ENCODE measurements at regions not wholly inside any gene's neighbourhood (a gene's known extent, or its start where the extent isn't known, plus 50 kb on each side); places are given as distances from the start of the nearest gene placed in this dataset.

- Histone ChIP-seq H3K4me2 (replicated peaks; ENCODE audit: extremely low read depth, low read length, poor library complexity, severe bottlenecking) (no peak overlapping the region), H3K27ac (ENCODE audit: low read depth in 1 of 2, low read length in 2 of 2) (no peak overlapping the region)
- intact Hi-C loops (cut with micrococcal nuclease), result no loop called here
Measured at GRCh38 chr4:138034871-138035270, 207.3 kb downstream of the SLC7A11 start.

GRCh38 chr4:138032222-138032621 lies 209.9 kb downstream of the SLC7A11 start:
- no peak overlapping the region for H3K4me2 ChIP-seq (replicated peaks; ENCODE audit: extremely low read depth, low read length, poor library complexity, severe bottlenecking)
- no peak overlapping the region for H2AFZ ChIP-seq (ENCODE audit: insufficient read depth, low read depth, low read length, poor library complexity, severe bottlenecking)
- peaks cover 0 to 2% of the 10 kb centered on the region in 2 donors for H3K27me3 ChIP-seq (ENCODE audit: control insufficient read depth in 2 of 2, insufficient read depth in 2 of 2, low read length in 2 of 2)
- Mint-ChIP-seq H3K36me3 (no peaks in the 10 kb centered on the region), H3K4me1 (peaks cover 9% of the 10 kb centered on the region), H3K27ac (no peak overlapping the region), H3K9me3 (no peaks in the 10 kb centered on the region), H3K4me3 (no peak overlapping the region), H3K27me3 (ENCODE audit: low read depth in 3 of 3) (peaks cover 0 to 2% (median 0%) of the 10 kb centered on the region in 3 donors)
- H3K4me3 ChIP-seq (replicated peaks in 1 of 3; ENCODE audit: low read depth in 2 of 3, low read length in 3 of 3), result no peak overlapping the region
- TF ChIP-seq CTCF (IDR thresholded peaks at IDR 0.05), result no peak
- no peaks in the 10 kb centered on the region for H3K9me3 ChIP-seq (replicated peaks in 1 of 2; ENCODE audit: control insufficient read depth in 1 of 2, insufficient read depth in 1 of 2, low read length in 2 of 2)
- H3K36me3 ChIP-seq (replicated peaks in 1 of 2; ENCODE audit: control insufficient read depth in 1 of 2, insufficient read depth in 2 of 2, low read length in 2 of 2), result no peaks in the 10 kb centered on the region
- intact Hi-C loops (cut with micrococcal nuclease), result no loop called here
- H4K20me1 ChIP-seq (ENCODE audit: insufficient read depth, low read length), result no peaks in the 10 kb centered on the region
- H3K9ac ChIP-seq (ENCODE audit: insufficient read depth, low read length, poor library complexity, severe bottlenecking), result no peak overlapping the region
- H3K79me2 ChIP-seq (ENCODE audit: insufficient read depth, low read length), result no peaks in the 10 kb centered on the region
- peaks cover 2 to 5% of the 10 kb centered on the region in 2 donors for H3K4me1 ChIP-seq (ENCODE audit: control insufficient read depth in 1 of 2, insufficient read depth in 2 of 2, low read length in 2 of 2)
- DNase-seq, result no peak
- no peak overlapping the region for H3K27ac ChIP-seq (ENCODE audit: low read depth in 1 of 2, low read length in 2 of 2)

More at GRCh38 chr4:138034871-138035270, 207.3 kb downstream of the SLC7A11 start:
- peaks cover 0 to 2% of the 10 kb centered on the region in 2 donors for H3K27me3 ChIP-seq (ENCODE audit: control insufficient read depth in 2 of 2, insufficient read depth in 2 of 2, low read length in 2 of 2)
- no peaks in the 10 kb centered on the region for H4K20me1 ChIP-seq (ENCODE audit: insufficient read depth, low read length)
- H3K4me1 ChIP-seq (ENCODE audit: control insufficient read depth in 1 of 2, insufficient read depth in 2 of 2, low read length in 2 of 2), result peaks cover 2 to 5% of the 10 kb centered on the region in 2 donors
- Mint-ChIP-seq H3K9me3 (no peaks in the 10 kb centered on the region), H3K36me3 (no peaks in the 10 kb centered on the region), H3K4me3 (no peak overlapping the region), H3K4me1 (peaks cover 9% of the 10 kb centered on the region), H3K27me3 (ENCODE audit: low read depth in 3 of 3) (peaks cover 2 to 3% (median 2%) of the 10 kb centered on the region in 3 donors), H3K27ac (no peak overlapping the region)
- H3K4me3 ChIP-seq (replicated peaks in 1 of 3; ENCODE audit: low read depth in 2 of 3, low read length in 3 of 3), result no peak overlapping the region
- H3K9me3 ChIP-seq (replicated peaks in 1 of 2; ENCODE audit: control insufficient read depth in 1 of 2, insufficient read depth in 1 of 2, low read length in 2 of 2), result no peaks in the 10 kb centered on the region
- WGBS (ENCODE audit: insufficient coverage), result 60% methylated on average over 1 of the region's 2 CpGs
- H2AFZ ChIP-seq (ENCODE audit: insufficient read depth, low read depth, low read length, poor library complexity, severe bottlenecking), result no peak overlapping the region
- no peaks in the 10 kb centered on the region for H3K79me2 ChIP-seq (ENCODE audit: insufficient read depth, low read length)
- no peak for DNase-seq
- H3K9ac ChIP-seq (ENCODE audit: insufficient read depth, low read length, poor library complexity, severe bottlenecking), result no peak overlapping the region
- no peak for TF ChIP-seq CTCF (IDR thresholded peaks at IDR 0.05)
- H3K36me3 ChIP-seq (replicated peaks in 1 of 2; ENCODE audit: control insufficient read depth in 1 of 2, insufficient read depth in 2 of 2, low read length in 2 of 2), result no peaks in the 10 kb centered on the region
